Esophagus muscularis mucosa (tissue), 4 donors: ENCODE measurements at regions not wholly inside any gene's neighbourhood (a gene's known extent, or its start where the extent isn't known, plus 50 kb on each side); places are given as distances from the start of the nearest gene placed in this dataset.
A peak's percentile ranks its signal among the peaks of the same experiment; 100 is the strongest.
"Not testable (repeated sequence)": the region's sequence is repeated elsewhere in the genome, so short reads cannot be mapped to it uniquely, and the experiment has no call there.

Source experiments
- DNase-seq: peaks from one replicate; pipeline ENCODE4 v3.0.0-alpha.2; 2017; ENCODE audit errors: extremely low spot score
- H3K27ac ChIP-seq, 4 donors: fragments of 200-600 bp; sonication (generic); replicated peaks in 1 of 4; 1 replicate in 3 of 4; 2 replicates in 1 of 4; pipeline ENCODE4 v1.5.1; 2016 to 2019; ENCODE audit warnings: mild to moderate bottlenecking in 1 of 4
- H3K27me3 ChIP-seq, 4 donors: fragments of 200-600 bp; sonication (generic); one replicate each; pipeline versions ENCODE4 v1.5.1 to v1.6.0; 2016 to 2019
- H3K36me3 ChIP-seq, 4 donors: fragments of 200-600 bp; sonication (generic); one replicate each; pipeline ENCODE4 v1.5.1; 2016 to 2019
- H3K4me1 ChIP-seq, 4 donors: fragments of 200-600 bp; sonication (generic); one replicate each; pipeline ENCODE4 v1.5.1; 2016 to 2019
- H3K4me3 ChIP-seq, 4 donors: fragments of 200-600 bp; sonication (generic); 1 replicate in 2 of 4; 2 replicates in 2 of 4; pipeline ENCODE4 v1.5.1; 2016 to 2019; ENCODE audit warnings: mild to moderate bottlenecking in 4 of 4, moderate library complexity in 1 of 4
- H3K9me3 ChIP-seq, 4 donors: fragments of 200-600 bp; sonication (generic); 1 replicate in 3 of 4; 2 replicates in 1 of 4; pipeline ENCODE4 v1.5.1; 2016 to 2019
- EP300 ChIP-seq: sonication (generic); formaldehyde crosslinking; IDR thresholded peaks from one replicate; pipeline ENCODE4 v1.6.1; 2017; ENCODE audit warnings: antibody characterized with exemption
- POLR2A ChIP-seq: fragments of 450-650 bp; IDR thresholded peaks from one replicate; pipeline ENCODE4 v1.6.1; 2017; ENCODE audit warnings: antibody characterized with exemption, moderate library complexity, mild to moderate bottlenecking, low read depth
- POLR2AphosphoS5 ChIP-seq, 2 donors: sonication (generic); formaldehyde crosslinking; IDR thresholded peaks; one replicate each; pipeline ENCODE4 v1.6.1; 2017; ENCODE audit warnings: antibody characterized with exemption in 2 of 2
- WGBS: methylation state at CpG from one replicate; pipeline ENCODE4 v1.1.5; 2018; 5-methylcytosine and 5-hydroxymethylcytosine counted together
- intact Hi-C: fragments of 100-400 bp; cut with DNase I; formaldehyde crosslinking; loops from one replicate; pipeline ENCODE4 v1.15.1; 2023
- TF ChIP-seq, protein P1 (sequence below), 3 experiments: fragments of 200-600 bp in 2 of 3; fragments of 450-650 bp in 1 of 3; sonication (generic) in 2 of 3; IDR thresholded peaks; one replicate each; pipeline ENCODE4 v1.5.1; 2017 to 2019; ENCODE audit warnings: antibody characterized with exemption in 3 of 3, mild to moderate bottlenecking in 2 of 3, moderate library complexity in 1 of 3

DNA sequence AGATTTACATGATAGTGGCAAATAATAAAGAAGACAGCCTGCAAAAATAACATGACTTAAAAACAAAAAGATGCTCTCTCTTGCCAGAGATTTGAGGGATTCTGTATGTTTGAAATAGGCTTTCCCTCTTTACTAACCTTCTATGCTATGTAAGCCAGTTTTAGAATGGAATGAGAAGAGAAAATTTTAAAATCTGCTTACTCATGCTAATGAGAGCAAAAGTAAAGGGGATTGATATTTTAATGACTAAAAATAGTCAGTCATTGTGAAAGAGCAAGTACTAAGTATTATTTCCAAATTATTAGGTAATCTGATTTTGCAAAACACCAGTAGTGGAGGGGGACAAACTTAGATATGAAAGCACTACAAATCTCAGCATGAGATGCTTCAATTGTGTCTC, 563.3 kb upstream of the ADGRB3 start:
- TF ChIP-seq POLR2AphosphoS5 (IDR thresholded peaks at IDR 0.05): no peak
- TF ChIP-seq, protein P1, sequence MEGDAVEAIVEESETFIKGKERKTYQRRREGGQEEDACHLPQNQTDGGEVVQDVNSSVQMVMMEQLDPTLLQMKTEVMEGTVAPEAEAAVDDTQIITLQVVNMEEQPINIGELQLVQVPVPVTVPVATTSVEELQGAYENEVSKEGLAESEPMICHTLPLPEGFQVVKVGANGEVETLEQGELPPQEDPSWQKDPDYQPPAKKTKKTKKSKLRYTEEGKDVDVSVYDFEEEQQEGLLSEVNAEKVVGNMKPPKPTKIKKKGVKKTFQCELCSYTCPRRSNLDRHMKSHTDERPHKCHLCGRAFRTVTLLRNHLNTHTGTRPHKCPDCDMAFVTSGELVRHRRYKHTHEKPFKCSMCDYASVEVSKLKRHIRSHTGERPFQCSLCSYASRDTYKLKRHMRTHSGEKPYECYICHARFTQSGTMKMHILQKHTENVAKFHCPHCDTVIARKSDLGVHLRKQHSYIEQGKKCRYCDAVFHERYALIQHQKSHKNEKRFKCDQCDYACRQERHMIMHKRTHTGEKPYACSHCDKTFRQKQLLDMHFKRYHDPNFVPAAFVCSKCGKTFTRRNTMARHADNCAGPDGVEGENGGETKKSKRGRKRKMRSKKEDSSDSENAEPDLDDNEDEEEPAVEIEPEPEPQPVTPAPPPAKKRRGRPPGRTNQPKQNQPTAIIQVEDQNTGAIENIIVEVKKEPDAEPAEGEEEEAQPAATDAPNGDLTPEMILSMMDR (IDR thresholded peaks at IDR 0.05): no peak
- no peak for TF ChIP-seq EP300
- no peak for TF ChIP-seq POLR2A
- Histone ChIP-seq H3K4me1 (no peaks in the 10 kb centered on the region), H3K4me3 (no peak overlapping the region), H3K36me3 (no peaks in the 10 kb centered on the region), H3K9me3 (no peaks in the 10 kb centered on the region), H3K27me3 (no peaks in the 10 kb centered on the region), H3K27ac (no peak overlapping the region)
- DNase-seq: no peak
- intact Hi-C loops: no loop called here

DNA sequence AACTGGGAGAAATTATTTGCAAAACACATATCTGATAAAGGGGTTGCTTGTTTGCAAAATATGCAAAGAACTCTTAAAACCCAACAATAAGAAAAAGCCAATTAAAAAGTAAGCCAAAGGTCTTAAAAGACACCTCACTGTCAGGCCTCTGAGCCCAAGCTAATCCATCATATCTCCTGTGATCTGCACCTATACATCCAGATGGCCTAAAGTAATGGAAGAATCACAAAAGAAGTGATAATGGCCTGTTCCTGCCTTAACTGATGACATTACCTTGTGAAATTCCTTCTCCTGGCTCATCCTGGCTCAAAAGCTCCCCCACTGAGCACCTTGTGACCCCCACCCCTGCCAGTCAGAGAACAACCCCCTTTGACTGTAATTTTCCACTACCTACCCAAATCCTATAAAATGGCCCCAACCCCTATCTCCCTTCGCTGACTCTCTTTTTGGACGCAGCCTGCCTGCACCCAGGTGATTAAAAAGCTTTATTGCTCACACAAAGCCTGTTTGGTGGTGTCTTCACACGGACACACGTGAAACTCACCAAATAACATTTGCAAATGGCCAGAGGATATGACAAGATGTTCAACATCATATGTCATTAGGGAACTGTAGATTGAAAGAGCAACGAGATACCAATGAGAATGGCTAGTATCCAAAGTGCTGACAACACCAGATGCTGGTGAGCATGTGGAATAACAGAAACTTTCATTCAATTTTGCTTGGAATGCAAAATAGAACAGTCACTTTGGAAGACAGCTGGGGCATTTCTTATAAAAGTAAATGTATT, 565.0 kb upstream of the ADGRB3 start:
- no peak for DNase-seq
- Histone ChIP-seq H3K36me3 (no peaks in the 10 kb centered on the region), H3K4me3 (no peak overlapping the region), H3K27me3 (no peaks in the 10 kb centered on the region), H3K9me3 (no peaks in the 10 kb centered on the region), H3K4me1 (no peaks in the 10 kb centered on the region), H3K27ac (no peak overlapping the region)
- 55% methylated on average over 5 of the region's 5 CpGs for WGBS
- intact Hi-C loops: no loop called here
- TF ChIP-seq EP300: no peak
- no peak for TF ChIP-seq POLR2A
- no peak for TF ChIP-seq POLR2AphosphoS5 (IDR thresholded peaks at IDR 0.05)
- TF ChIP-seq, protein P1 (IDR thresholded peaks at IDR 0.05): no peak

GRCh38 chr6:68059899-68060298, 575.2 kb upstream of the ADGRB3 start:
- 42% methylated on average over 4 of the region's 4 CpGs for WGBS
- peak overlapping the region in 1 of 4 donors; percentile 18 for H3K4me3 ChIP-seq
- H3K27ac ChIP-seq: no peak overlapping the region

GRCh38 chr6:68059261-68059660, 575.8 kb upstream of the ADGRB3 start:
- intact Hi-C loops: no loop called here
- no peak overlapping the region for H3K27ac ChIP-seq
- H3K27me3 ChIP-seq: no peaks in the 10 kb centered on the region
- WGBS: 67% methylated on average over 1 of the region's 1 CpG
- no peaks in the 10 kb centered on the region for H3K4me1 ChIP-seq
- H3K9me3 ChIP-seq: peaks cover 0 to 9% (median 0%) of the 10 kb centered on the region in 4 donors
- H3K4me3 ChIP-seq: no peak overlapping the region
- DNase-seq: no peak
- TF ChIP-seq POLR2A (no peak), POLR2AphosphoS5 (IDR thresholded peaks at IDR 0.05) (no peak), EP300 (no peak)
- TF ChIP-seq, protein P1 (IDR thresholded peaks at IDR 0.05): no peak
- H3K36me3 ChIP-seq: no peaks in the 10 kb centered on the region

More at GRCh38 chr6:68059899-68060298, 575.2 kb upstream of the ADGRB3 start:
- H3K27me3 ChIP-seq: no peaks in the 10 kb centered on the region
- H3K36me3 ChIP-seq: no peaks in the 10 kb centered on the region
- peaks cover 0 to 9% (median 0%) of the 10 kb centered on the region in 4 donors for H3K9me3 ChIP-seq
- DNase-seq: no peak
- intact Hi-C loops: no loop called here
- TF ChIP-seq, protein P1 (IDR thresholded peaks at IDR 0.05): no peak
- TF ChIP-seq EP300 (no peak), POLR2A (no peak), POLR2AphosphoS5 (IDR thresholded peaks at IDR 0.05) (no peak)
- no peaks in the 10 kb centered on the region for H3K4me1 ChIP-seq

GRCh38 chr6:68056596-68056995, 578.5 kb upstream of the ADGRB3 start:
- H3K9me3 ChIP-seq, H3K27me3 ChIP-seq, H3K36me3 ChIP-seq, DNase-seq, H3K4me3 ChIP-seq, H3K4me1 ChIP-seq, intact Hi-C loops, H3K27ac ChIP-seq: not testable (repeated sequence)
- 86% methylated on average over 1 of the region's 1 CpG for WGBS
